AG09309 (cell line): ENCODE measurements at regions not wholly inside any gene's neighbourhood (a gene's known extent, or its start where the extent isn't known, plus 50 kb on each side); places are given as distances from the start of the nearest gene placed in this dataset.
A peak's percentile ranks its signal among the peaks of the same experiment; 100 is the strongest.

Source experiments
- DNase-seq: peaks from one replicate; pipeline ENCODE4 v3.0.0-alpha.2; 2010; ENCODE audit warnings: low read depth
- H3K4me3 ChIP-seq: 2 replicates; pipeline ENCODE4 v1.5.1; 2011; ENCODE audit warnings: mild to moderate bottlenecking, low read depth, low read length, moderate library complexity; ENCODE audit not compliant: control insufficient read depth
- TF ChIP-seq, protein P1 (sequence below): IDR thresholded peaks from 2 replicates; pipeline ENCODE4 v1.5.1; 2011; ENCODE audit warnings: mild to moderate bottlenecking, low read depth, low read length, inconsistent platforms; ENCODE audit not compliant: insufficient read depth, control insufficient read depth; ENCODE audit errors: missing control alignments

DNA sequence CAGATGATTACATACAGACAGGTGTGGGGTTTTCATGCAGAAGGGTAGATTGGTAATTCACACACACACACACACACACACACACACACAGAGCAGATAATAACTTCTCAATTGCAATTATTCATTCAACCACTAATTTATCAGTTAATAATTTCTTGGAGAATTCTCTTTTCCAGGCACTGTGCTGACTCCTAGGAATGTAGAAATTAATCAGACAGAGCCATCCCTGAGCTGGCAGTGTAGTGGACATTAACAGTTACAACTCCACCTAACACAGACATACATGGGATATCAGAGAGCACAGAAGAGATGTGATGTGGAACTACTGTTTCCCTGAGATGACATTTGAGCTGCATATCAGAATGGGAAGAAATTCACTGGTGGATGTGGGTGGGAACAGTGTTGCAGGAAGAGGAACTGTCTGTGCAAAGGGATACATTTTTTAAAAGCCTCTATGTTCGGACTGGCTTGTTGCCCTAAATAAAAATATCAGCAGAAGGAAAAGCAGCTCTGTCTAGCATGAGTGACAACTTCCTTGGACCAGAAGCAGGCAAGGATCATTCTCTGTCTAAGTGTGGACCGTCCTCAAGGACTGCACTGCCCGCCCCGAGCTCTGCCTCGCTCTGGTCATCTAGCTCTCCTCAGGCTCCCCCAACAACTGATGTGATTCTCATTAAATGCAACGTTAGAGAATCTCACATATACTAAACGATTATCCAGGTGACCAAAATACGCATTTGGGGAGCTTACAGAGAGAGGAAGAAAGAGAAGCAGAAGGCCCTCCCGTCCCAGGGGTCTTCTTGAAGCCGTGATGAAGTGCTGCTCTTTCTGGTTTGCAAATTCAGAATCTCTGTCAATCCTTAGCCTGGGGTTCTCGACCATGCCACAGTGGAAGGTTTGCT is 173.4 kb upstream of the TRIB2 start:
- TF ChIP-seq, protein P1, sequence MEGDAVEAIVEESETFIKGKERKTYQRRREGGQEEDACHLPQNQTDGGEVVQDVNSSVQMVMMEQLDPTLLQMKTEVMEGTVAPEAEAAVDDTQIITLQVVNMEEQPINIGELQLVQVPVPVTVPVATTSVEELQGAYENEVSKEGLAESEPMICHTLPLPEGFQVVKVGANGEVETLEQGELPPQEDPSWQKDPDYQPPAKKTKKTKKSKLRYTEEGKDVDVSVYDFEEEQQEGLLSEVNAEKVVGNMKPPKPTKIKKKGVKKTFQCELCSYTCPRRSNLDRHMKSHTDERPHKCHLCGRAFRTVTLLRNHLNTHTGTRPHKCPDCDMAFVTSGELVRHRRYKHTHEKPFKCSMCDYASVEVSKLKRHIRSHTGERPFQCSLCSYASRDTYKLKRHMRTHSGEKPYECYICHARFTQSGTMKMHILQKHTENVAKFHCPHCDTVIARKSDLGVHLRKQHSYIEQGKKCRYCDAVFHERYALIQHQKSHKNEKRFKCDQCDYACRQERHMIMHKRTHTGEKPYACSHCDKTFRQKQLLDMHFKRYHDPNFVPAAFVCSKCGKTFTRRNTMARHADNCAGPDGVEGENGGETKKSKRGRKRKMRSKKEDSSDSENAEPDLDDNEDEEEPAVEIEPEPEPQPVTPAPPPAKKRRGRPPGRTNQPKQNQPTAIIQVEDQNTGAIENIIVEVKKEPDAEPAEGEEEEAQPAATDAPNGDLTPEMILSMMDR = no peak
- H3K4me3 ChIP-seq = no peak overlapping the region
- no peak for DNase-seq

DNA sequence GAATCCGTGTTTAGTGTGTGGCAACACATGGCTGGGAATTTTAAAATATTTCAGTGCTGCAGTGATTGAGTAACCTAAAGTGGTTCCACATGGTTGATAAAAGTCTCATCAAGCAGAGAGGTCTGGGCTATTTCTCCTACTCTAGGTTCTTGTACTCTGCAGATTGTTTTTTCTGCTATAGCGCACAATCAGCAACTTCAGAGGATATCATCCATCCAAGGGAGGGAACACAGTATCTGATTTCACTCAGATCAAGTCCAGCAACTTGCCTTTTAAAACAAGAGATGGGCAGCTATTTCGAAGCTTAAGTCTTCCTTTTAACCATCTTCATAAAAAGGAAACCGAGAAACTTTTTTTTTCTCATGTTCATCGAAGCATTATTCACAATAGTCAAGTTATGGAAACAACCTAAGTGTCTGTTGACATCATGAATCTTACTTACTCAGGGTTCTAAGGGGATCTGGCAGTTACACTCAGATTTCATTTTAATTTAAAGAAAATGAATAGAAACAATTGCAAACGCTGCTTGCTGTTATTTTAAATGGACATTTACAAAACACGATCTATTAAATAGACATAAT is 172.7 kb upstream of the TRIB2 start:
- DNase-seq = peak; percentile 51
- TF ChIP-seq, protein P1 = no peak
- H3K4me3 ChIP-seq = no peak overlapping the region

DNA sequence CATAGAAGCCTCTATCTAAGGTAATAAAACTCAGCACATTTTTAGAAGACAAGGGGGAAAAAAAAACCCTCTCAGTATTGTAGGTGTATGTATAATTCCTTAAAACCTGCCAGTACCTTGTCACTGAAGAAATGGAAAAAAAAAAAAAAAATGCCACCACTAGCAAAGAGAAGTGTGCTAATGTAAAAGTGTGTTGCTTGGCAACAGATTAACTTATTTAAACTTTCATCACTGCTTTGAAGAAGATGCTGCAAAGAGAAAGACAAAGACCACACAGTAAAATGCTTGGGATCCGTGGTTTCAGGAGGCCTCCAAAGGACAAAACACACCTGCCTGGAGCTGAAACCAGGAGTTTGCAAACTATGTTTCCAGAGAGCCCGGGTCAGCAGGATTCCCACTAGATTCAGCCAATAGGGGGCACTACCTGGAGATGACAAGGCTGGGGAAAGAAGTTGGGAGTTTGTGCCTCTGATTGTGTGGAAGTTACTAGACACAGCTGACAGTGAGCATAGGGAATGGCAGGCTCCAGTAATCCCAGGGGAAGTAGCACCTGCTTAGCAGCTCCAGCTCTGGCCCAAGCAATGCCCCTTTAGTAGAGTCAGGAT is 169.1 kb upstream of the TRIB2 start:
- DNase-seq = no peak
- TF ChIP-seq, protein P1 = no peak
- H3K4me3 ChIP-seq = no peak overlapping the region

DNA sequence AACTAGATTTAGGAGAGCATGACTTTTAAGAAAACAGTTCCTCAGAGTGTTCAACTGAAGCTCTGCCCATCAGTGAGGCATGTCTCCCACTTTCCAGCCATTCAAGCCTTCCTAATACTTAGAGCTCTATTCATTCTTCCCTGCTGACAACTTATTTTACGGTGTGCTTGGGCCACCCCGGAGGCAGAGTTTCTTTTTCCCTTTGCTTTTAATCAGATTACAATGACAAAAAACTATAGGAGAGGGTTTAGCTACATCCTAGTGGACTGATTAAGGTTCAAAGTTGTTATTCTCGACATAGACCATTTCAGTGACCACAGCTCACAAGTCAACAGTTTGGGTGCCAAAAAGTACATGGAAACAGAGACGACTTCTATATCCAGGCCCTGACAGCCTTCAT is 167.8 kb upstream of the TRIB2 start:
- H3K4me3 ChIP-seq = no peak overlapping the region
- TF ChIP-seq, protein P1 = no peak
- no peak for DNase-seq

DNA sequence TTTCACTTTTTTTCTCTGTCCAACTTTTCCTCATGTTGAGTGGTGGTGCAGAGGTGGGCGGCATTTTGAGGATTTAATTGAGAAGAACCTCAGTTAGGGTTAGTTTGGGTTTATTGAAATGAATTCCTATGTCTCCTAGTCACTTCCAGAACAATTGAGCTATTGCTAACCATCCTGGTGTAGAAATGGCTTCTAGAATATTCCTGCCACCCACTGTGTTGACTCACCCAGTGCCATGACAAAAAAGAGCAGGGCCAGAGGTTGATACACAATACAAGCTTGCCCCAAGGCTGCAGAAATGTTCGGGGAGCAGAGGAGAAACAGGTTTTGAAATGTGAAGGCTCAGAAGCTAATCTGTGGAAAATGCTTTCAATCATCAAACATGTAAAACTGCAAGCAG is 167.1 kb upstream of the TRIB2 start:
- DNase-seq = peak; percentile 46
- H3K4me3 ChIP-seq = no peak overlapping the region
- TF ChIP-seq, protein P1 = no peak

DNA sequence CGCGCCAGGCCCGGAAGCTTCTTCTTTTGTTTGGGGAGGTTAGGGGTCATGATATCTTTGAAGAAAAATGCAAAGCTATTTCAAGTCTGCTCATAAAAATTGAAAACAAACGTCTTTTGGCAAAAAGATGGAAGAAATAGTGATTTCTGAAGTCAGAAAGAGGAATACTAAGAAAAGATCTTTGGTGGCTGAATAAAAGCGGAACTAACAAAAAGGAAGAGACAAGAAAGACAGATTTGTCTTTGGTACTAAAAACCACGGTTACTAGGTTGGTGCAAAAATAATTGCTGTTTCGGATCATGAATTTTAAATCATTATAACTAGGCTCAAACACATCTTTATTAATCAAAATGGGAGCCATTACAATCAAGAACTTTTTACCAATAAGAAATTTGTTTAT is 164.6 kb upstream of the TRIB2 start:
- H3K4me3 ChIP-seq = no peak overlapping the region
- TF ChIP-seq, protein P1 = no peak
- DNase-seq = no peak
